ENCODE measurements at regions not wholly inside any gene's neighbourhood (a gene's known extent, or its start where the extent isn't known, plus 50 kb on each side); places are given as distances from the start of the nearest gene placed in this dataset.

- Histone ChIP-seq H3K79me2 (ENCODE audit: insufficient read depth, low read length) (no peaks in the 10 kb centered on the region), H3K36me3 (ENCODE audit: insufficient read depth, low read length) (no peaks in the 10 kb centered on the region), H3K4me3 (ENCODE audit: low read depth in 1 of 2, low read length in 2 of 2) (no peak overlapping the region), H2AFZ (ENCODE audit: low read depth, low read length) (no peak overlapping the region), H3K27ac (ENCODE audit: low read length) (no peak overlapping the region), H4K20me1 (ENCODE audit: insufficient read depth, low read length) (no peaks in the 10 kb centered on the region), H3K9me3 (ENCODE audit: insufficient read depth, low read length, severe bottlenecking) (peaks cover 10% of the 10 kb centered on the region), H3K9ac (ENCODE audit: low read depth, low read length) (no peak overlapping the region), H3K4me1 (ENCODE audit: insufficient read depth, low read length) (no peaks in the 10 kb centered on the region), H3K27me3 (ENCODE audit: insufficient read depth, low read length, poor library complexity) (no peaks in the 10 kb centered on the region), H3K4me2 (ENCODE audit: insufficient read depth, low read length) (no peak overlapping the region)
- ATAC-seq (ENCODE audit: insufficient read depth, low read depth) (no peak), DNase-seq (no peak)
- TF ChIP-seq CTCF (IDR thresholded peaks at IDR 0.05; ENCODE audit: borderline replicate concordance, extremely low read depth, low read length, poor library complexity, severe bottlenecking) (no peak), EZH2 (IDR thresholded peaks at IDR 0.05; ENCODE audit: borderline replicate concordance, low read depth, low read length, severe bottlenecking) (no peak)
These were observed 665.3 kb upstream of the LRRTM1 start for GRCh38 chr2:80969900-80970299.

GRCh38 chr2:80968450-80968849 lies 663.9 kb upstream of the LRRTM1 start:
- TF ChIP-seq CTCF (IDR thresholded peaks at IDR 0.05; ENCODE audit: borderline replicate concordance, extremely low read depth, low read length, poor library complexity, severe bottlenecking) (no peak), EZH2 (IDR thresholded peaks at IDR 0.05; ENCODE audit: borderline replicate concordance, low read depth, low read length, severe bottlenecking) (no peak)
- no peak for ATAC-seq (ENCODE audit: insufficient read depth, low read depth)

GRCh38 chr2:80947601-80948130 lies 643.1 kb upstream of the LRRTM1 start:
- Histone ChIP-seq H3K36me3 (ENCODE audit: insufficient read depth, low read length) (no peaks in the 10 kb centered on the region), H3K79me2 (ENCODE audit: insufficient read depth, low read length) (no peaks in the 10 kb centered on the region), H3K27ac (ENCODE audit: low read length) (no peak overlapping the region), H2AFZ (ENCODE audit: low read depth, low read length) (no peak overlapping the region), H3K9me3 (ENCODE audit: insufficient read depth, low read length, severe bottlenecking) (no peaks in the 10 kb centered on the region), H3K9ac (ENCODE audit: low read depth, low read length) (no peak overlapping the region), H3K4me1 (ENCODE audit: insufficient read depth, low read length) (no peaks in the 10 kb centered on the region), H3K4me2 (ENCODE audit: insufficient read depth, low read length) (no peak overlapping the region), H4K20me1 (ENCODE audit: insufficient read depth, low read length) (no peaks in the 10 kb centered on the region), H3K27me3 (ENCODE audit: insufficient read depth, low read length, poor library complexity) (no peaks in the 10 kb centered on the region), H3K4me3 (ENCODE audit: low read depth in 1 of 2, low read length in 2 of 2) (no peak overlapping the region)
- ATAC-seq (ENCODE audit: insufficient read depth, low read depth), result no peak
- no peak for TF ChIP-seq CTCF (IDR thresholded peaks at IDR 0.05; ENCODE audit: borderline replicate concordance, extremely low read depth, low read length, poor library complexity, severe bottlenecking)
- DNase-seq, result no peak

More at GRCh38 chr2:80968450-80968849, 663.9 kb upstream of the LRRTM1 start:
- Histone ChIP-seq H3K4me3 (ENCODE audit: low read depth in 1 of 2, low read length in 2 of 2) (no peak overlapping the region), H3K27ac (ENCODE audit: low read length) (no peak overlapping the region), H3K4me1 (ENCODE audit: insufficient read depth, low read length) (no peaks in the 10 kb centered on the region), H3K79me2 (ENCODE audit: insufficient read depth, low read length) (no peaks in the 10 kb centered on the region), H3K27me3 (ENCODE audit: insufficient read depth, low read length, poor library complexity) (no peaks in the 10 kb centered on the region), H3K36me3 (ENCODE audit: insufficient read depth, low read length) (no peaks in the 10 kb centered on the region), H4K20me1 (ENCODE audit: insufficient read depth, low read length) (no peaks in the 10 kb centered on the region), H3K9ac (ENCODE audit: low read depth, low read length) (no peak overlapping the region), H3K4me2 (ENCODE audit: insufficient read depth, low read length) (no peak overlapping the region), H3K9me3 (ENCODE audit: insufficient read depth, low read length, severe bottlenecking) (peaks cover 10% of the 10 kb centered on the region), H2AFZ (ENCODE audit: low read depth, low read length) (no peak overlapping the region)
- DNase-seq, result no peak

GRCh38 chr2:80943487-80943886 lies 638.9 kb upstream of the LRRTM1 start:
- Histone ChIP-seq H3K4me2 (ENCODE audit: insufficient read depth, low read length) (no peak overlapping the region), H4K20me1 (ENCODE audit: insufficient read depth, low read length) (no peaks in the 10 kb centered on the region), H2AFZ (ENCODE audit: low read depth, low read length) (no peak overlapping the region), H3K27ac (ENCODE audit: low read length) (no peak overlapping the region), H3K36me3 (ENCODE audit: insufficient read depth, low read length) (no peaks in the 10 kb centered on the region), H3K79me2 (ENCODE audit: insufficient read depth, low read length) (no peaks in the 10 kb centered on the region), H3K4me3 (ENCODE audit: low read depth in 1 of 2, low read length in 2 of 2) (no peak overlapping the region), H3K4me1 (ENCODE audit: insufficient read depth, low read length) (no peaks in the 10 kb centered on the region), H3K27me3 (ENCODE audit: insufficient read depth, low read length, poor library complexity) (no peaks in the 10 kb centered on the region), H3K9ac (ENCODE audit: low read depth, low read length) (no peak overlapping the region), H3K9me3 (ENCODE audit: insufficient read depth, low read length, severe bottlenecking) (no peaks in the 10 kb centered on the region)
- ATAC-seq (ENCODE audit: insufficient read depth, low read depth), result no peak
- no peak for DNase-seq
- no peak for TF ChIP-seq EZH2 (IDR thresholded peaks at IDR 0.05; ENCODE audit: borderline replicate concordance, low read depth, low read length, severe bottlenecking)
- no peak for TF ChIP-seq CTCF (IDR thresholded peaks at IDR 0.05; ENCODE audit: borderline replicate concordance, extremely low read depth, low read length, poor library complexity, severe bottlenecking)
